Ammon's horn (tissue), 1 donor: ENCODE measurements at regions not wholly inside any gene's neighbourhood (a gene's known extent, or its start where the extent isn't known, plus 50 kb on each side); places are given as distances from the start of the nearest gene placed in this dataset.

Experiments
- DNase-seq: peaks from one replicate; pipeline ENCODE4 v3.0.0-alpha.2; 2016; ENCODE audit warnings: low spot score

GRCh38 chr2:238654479-238655197 is 193.2 kb upstream of the TWIST2 start:
- no peak for DNase-seq

- no peak for DNase-seq
Measured at GRCh38 chr2:238655198-238655860, 192.6 kb upstream of the TWIST2 start.

- no peak for DNase-seq
Measured at GRCh38 chr2:238655974-238656722, 191.7 kb upstream of the TWIST2 start.

- DNase-seq: no peak
Measured at GRCh38 chr2:238657132-238658053, 190.5 kb upstream of the TWIST2 start.

- DNase-seq: no peak
Measured at GRCh38 chr2:238658054-238658407, 189.9 kb upstream of the TWIST2 start.

GRCh38 chr2:238658820-238659219 is 189.1 kb upstream of the TWIST2 start:
- no peak for DNase-seq

- no peak for DNase-seq
Measured at GRCh38 chr2:238659231-238659630, 188.7 kb upstream of the TWIST2 start.

- DNase-seq: no peak
Measured at GRCh38 chr2:238663586-238663985, 184.3 kb upstream of the TWIST2 start.

GRCh38 chr2:238665919-238666318 is 182.0 kb upstream of the TWIST2 start:
- no peak for DNase-seq

- DNase-seq: no peak
Measured at GRCh38 chr2:238666543-238666942, 181.3 kb upstream of the TWIST2 start.

- no peak for DNase-seq
Measured at GRCh38 chr2:238667008-238667407, 180.9 kb upstream of the TWIST2 start.

GRCh38 chr2:238667639-238668038 is 180.2 kb upstream of the TWIST2 start:
- no peak for DNase-seq

- no peak for DNase-seq
Measured at GRCh38 chr2:238668426-238668825, 179.5 kb upstream of the TWIST2 start.

- DNase-seq: no peak
Measured at GRCh38 chr2:238669046-238669445, 178.8 kb upstream of the TWIST2 start.

- no peak for DNase-seq
Measured at GRCh38 chr2:238669581-238670080, 178.3 kb upstream of the TWIST2 start.

GRCh38 chr2:238670111-238670585 is 177.7 kb upstream of the TWIST2 start:
- DNase-seq: no peak

- DNase-seq: no peak
Measured at GRCh38 chr2:238682536-238682935, 165.3 kb upstream of the TWIST2 start.

- peak; percentile 28 for DNase-seq
Measured at GRCh38 chr2:238684362-238685326, 163.2 kb upstream of the TWIST2 start.

GRCh38 chr2:238685327-238685709 is 162.6 kb upstream of the TWIST2 start:
- DNase-seq: no peak

- DNase-seq: no peak
Measured at GRCh38 chr2:238685713-238686112, 162.2 kb upstream of the TWIST2 start.

- no peak for DNase-seq
Measured at GRCh38 chr2:238686223-238686622, 161.7 kb upstream of the TWIST2 start.
